Activated B cell treated with CpG ODN at 0.5 μM for 24 hours (primary cell): ENCODE measurements at regions not wholly inside any gene's neighbourhood (a gene's known extent, or its start where the extent isn't known, plus 50 kb on each side); places are given as distances from the start of the nearest gene placed in this dataset.

Experiments used
- ATAC-seq: fragments of 200-7000 bp; cut with Tn5 transposase; one replicate; pipeline ENCODE4 v1.10.0; 2021; ENCODE audit warnings: low read depth, mild to moderate bottlenecking, moderate library complexity
- CTCF ChIA-PET: fragments of 350-600 bp; sonication (Branson Sonifier 250); formaldehyde crosslinking; loops from one replicate; lab custom pipeline; 2021; ENCODE audit warnings: antibody characterized with exemption; lab: Charles Lee
- POLR2A ChIA-PET: fragments of 350-600 bp; sonication (Branson Sonifier 250); formaldehyde crosslinking; loops from one replicate; lab custom pipeline; 2021; ENCODE audit warnings: antibody characterized with exemption; lab: Charles Lee
- DNase-seq: peaks from one replicate; pipeline ENCODE4 v3.0.0; 2022
- H3K27ac Mint-ChIP-seq: one replicate; pipeline ENCODE4 v1.8.0; 2020; ENCODE audit warnings: mixed read lengths
- H3K27me3 Mint-ChIP-seq: one replicate; pipeline ENCODE4 v1.8.0; 2021; ENCODE audit warnings: mixed read lengths
- H3K36me3 Mint-ChIP-seq: one replicate; pipeline ENCODE4 v1.8.0; 2021; ENCODE audit warnings: low read depth, mixed read lengths
- H3K4me1 Mint-ChIP-seq: one replicate; pipeline ENCODE4 v1.8.0; 2021; ENCODE audit warnings: mixed read lengths
- H3K4me3 Mint-ChIP-seq: one replicate; pipeline ENCODE4 v1.8.0; 2020; ENCODE audit warnings: mild to moderate bottlenecking, mixed read lengths
- H3K9me3 Mint-ChIP-seq: one replicate; pipeline ENCODE4 v1.8.0; 2020; ENCODE audit warnings: mixed read lengths
- intact Hi-C: fragments of 100-400 bp; cut with micrococcal nuclease; formaldehyde crosslinking; loops from one replicate; pipeline ENCODE4 v1.15.1; 2024
- TF ChIP-seq, protein P1 (sequence below): fragments of 200-600 bp; IDR thresholded peaks from one replicate; pipeline ENCODE4 v1.8.0; 2022; ENCODE audit warnings: antibody characterized with exemption, mild to moderate bottlenecking

DNA sequence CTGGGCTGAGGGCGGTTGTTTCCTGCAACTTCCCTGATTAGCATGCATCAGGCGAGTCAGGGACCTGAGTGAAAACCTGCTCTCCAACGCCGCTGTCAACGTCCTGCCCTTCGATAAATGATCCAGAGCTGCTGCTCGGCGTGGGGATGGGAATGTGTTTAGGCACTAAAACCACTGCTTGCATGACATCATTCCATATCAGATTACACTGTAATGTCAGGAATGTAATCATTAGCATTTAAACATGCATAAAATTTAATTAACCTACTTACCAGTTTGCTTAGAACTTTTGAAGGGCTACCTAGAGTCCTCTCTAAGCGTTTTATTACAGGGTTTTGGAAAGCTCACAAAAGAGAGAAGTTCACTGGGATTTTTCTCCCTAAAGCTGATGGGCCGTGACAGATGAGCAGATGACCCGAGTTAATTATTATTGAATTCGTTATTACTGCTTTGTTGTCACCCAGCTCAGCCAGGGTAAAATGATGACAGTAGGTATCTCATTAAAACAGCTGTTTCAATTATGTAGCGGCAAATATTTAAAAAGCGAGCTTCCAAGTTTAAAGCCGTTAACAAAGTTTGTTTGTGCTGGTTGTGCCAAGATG, 685.6 kb upstream of the SALL3 start:
- TF ChIP-seq, protein P1, sequence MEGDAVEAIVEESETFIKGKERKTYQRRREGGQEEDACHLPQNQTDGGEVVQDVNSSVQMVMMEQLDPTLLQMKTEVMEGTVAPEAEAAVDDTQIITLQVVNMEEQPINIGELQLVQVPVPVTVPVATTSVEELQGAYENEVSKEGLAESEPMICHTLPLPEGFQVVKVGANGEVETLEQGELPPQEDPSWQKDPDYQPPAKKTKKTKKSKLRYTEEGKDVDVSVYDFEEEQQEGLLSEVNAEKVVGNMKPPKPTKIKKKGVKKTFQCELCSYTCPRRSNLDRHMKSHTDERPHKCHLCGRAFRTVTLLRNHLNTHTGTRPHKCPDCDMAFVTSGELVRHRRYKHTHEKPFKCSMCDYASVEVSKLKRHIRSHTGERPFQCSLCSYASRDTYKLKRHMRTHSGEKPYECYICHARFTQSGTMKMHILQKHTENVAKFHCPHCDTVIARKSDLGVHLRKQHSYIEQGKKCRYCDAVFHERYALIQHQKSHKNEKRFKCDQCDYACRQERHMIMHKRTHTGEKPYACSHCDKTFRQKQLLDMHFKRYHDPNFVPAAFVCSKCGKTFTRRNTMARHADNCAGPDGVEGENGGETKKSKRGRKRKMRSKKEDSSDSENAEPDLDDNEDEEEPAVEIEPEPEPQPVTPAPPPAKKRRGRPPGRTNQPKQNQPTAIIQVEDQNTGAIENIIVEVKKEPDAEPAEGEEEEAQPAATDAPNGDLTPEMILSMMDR: no peak
- Mint-ChIP-seq H3K9me3 (peaks cover 3% of the 10 kb centered on the region), H3K4me1 (no peaks in the 10 kb centered on the region), H3K27me3 (no peaks in the 10 kb centered on the region), H3K4me3 (no peak overlapping the region), H3K27ac (no peak overlapping the region), H3K36me3 (no peaks in the 10 kb centered on the region)
- ATAC-seq: no peak
- no peak for DNase-seq
- ChIA-PET POLR2A (no interaction called here), CTCF (no interaction called here)
- intact Hi-C loops: no loop called here

DNA sequence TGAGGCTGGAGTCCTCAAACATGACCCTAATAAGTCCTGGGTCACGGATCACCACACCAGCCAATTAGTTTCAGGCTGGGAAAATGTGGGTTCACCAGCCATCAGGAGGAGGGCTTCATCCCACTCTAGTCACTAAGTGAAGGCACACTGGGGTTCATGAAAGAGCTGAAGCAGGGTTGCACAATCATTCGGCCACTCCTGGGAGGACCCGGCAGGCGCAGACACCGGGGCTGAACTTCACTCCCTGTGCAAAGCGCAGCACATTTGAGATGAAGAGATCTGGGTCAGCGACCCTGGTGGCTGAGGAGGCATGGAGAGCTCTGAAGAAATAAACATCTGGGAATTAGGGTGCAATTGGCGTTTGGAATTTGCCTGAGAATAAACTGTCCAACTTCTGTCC, 684.4 kb upstream of the SALL3 start:
- intact Hi-C loops: no loop called here
- POLR2A ChIA-PET: no interaction called here
- no peaks in the 10 kb centered on the region for H3K27me3 Mint-ChIP-seq
- CTCF ChIA-PET: no interaction called here
- no peaks in the 10 kb centered on the region for H3K36me3 Mint-ChIP-seq
- TF ChIP-seq, protein P1: no peak
- H3K9me3 Mint-ChIP-seq: peaks cover 3% of the 10 kb centered on the region
- no peak overlapping the region for H3K27ac Mint-ChIP-seq
- no peak for DNase-seq
- no peak overlapping the region for H3K4me3 Mint-ChIP-seq
- H3K4me1 Mint-ChIP-seq: no peaks in the 10 kb centered on the region
- ATAC-seq: no peak

DNA sequence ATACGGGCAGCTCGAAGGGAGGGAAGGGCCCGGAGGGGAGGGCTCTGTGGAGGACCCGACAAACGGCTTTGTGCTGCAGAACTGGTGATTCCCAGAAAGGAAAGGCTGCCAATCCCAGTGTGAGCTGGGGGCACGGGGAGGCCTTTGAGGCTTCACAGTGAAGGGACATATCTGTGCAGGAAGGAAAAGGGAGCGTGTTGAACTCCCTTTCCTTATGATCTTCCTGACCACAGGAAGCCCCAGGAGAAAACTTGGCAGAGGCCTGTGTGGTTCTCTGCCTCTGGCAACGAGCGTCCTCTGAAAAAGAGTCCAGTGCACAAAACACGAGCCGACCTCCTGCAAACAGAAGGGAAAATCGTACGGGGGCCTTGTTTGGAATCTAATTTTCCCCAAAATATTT, 683.5 kb upstream of the SALL3 start:
- no peaks in the 10 kb centered on the region for H3K9me3 Mint-ChIP-seq
- no peak overlapping the region for H3K4me3 Mint-ChIP-seq
- ChIA-PET CTCF (no interaction called here), POLR2A (no interaction called here)
- intact Hi-C loops: no loop called here
- no peaks in the 10 kb centered on the region for H3K27me3 Mint-ChIP-seq
- DNase-seq (no peak), ATAC-seq (no peak)
- TF ChIP-seq, protein P1: no peak
- H3K4me1 Mint-ChIP-seq: no peaks in the 10 kb centered on the region
- no peaks in the 10 kb centered on the region for H3K36me3 Mint-ChIP-seq
- H3K27ac Mint-ChIP-seq: no peak overlapping the region

DNA sequence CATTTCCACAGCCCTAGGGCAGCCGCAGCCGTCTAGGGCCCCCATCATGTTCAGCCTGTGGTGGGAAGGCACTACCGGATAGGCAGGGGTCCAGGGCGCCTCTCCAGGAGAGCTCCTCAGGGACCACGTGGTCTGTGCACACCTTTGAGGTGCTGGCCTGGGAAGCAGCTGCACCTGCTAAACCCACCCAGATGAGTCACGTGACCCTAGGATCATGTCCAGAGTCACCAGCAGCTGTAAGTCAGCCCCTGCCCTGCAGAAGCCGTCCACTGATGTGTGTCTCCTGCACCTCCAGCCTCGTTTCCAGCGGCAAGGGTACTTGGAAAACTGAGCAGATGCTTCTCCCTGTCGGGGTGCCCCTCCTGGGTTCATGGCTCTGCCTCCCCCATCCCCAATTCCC, 682.6 kb upstream of the SALL3 start:
- Mint-ChIP-seq H3K27ac (no peak overlapping the region), H3K9me3 (no peaks in the 10 kb centered on the region), H3K4me3 (no peak overlapping the region), H3K27me3 (no peaks in the 10 kb centered on the region), H3K4me1 (no peaks in the 10 kb centered on the region), H3K36me3 (no peaks in the 10 kb centered on the region)
- TF ChIP-seq, protein P1: no peak
- ATAC-seq (no peak), DNase-seq (no peak)
- ChIA-PET POLR2A (no interaction called here), CTCF (no interaction called here)
- intact Hi-C loops: no loop called here

DNA sequence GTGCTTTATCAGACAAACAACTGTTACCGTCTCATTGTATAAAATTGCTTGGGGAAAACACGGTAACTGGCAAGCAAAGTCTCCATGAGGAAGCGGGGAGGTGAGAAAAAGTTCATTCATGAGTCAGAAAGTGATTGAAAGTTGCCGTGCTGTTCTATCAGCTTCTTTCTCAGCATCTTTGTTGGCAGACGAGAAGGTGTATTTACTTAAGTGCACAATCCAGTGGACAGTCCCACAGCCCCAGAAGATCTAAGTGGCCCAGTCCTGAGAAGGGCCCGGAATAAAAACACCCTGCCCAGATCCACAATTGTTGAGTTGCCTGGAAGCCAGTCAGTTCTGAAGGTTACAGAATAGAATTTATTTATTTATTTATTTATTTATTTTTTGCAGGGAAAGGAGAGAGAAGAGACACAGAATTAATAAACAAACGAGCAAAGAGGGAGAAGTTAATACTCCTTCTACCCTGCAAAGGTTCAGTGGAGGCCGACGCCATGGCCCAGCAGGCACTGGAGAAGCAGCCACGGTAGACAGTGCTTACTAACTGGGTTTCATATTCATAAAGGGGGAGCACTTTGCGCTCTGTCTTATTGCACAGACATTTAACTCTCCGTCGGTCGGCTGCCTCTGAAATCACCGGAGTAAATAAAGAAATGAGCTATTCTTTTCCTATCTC, 676.0 kb upstream of the SALL3 start:
- intact Hi-C loops: no loop called here
- TF ChIP-seq, protein P1: no peak
- Mint-ChIP-seq H3K9me3 (peaks cover 5% of the 10 kb centered on the region), H3K4me3 (no peak overlapping the region), H3K27ac (no peak overlapping the region), H3K27me3 (no peaks in the 10 kb centered on the region), H3K4me1 (no peaks in the 10 kb centered on the region), H3K36me3 (no peaks in the 10 kb centered on the region)
- ChIA-PET CTCF (no interaction called here), POLR2A (no interaction called here)
- DNase-seq (no peak), ATAC-seq (no peak)
